ENCODE measurements at regions not wholly inside any gene's neighbourhood (a gene's known extent, or its start where the extent isn't known, plus 50 kb on each side); places are given as distances from the start of the nearest gene placed in this dataset.

DNA sequence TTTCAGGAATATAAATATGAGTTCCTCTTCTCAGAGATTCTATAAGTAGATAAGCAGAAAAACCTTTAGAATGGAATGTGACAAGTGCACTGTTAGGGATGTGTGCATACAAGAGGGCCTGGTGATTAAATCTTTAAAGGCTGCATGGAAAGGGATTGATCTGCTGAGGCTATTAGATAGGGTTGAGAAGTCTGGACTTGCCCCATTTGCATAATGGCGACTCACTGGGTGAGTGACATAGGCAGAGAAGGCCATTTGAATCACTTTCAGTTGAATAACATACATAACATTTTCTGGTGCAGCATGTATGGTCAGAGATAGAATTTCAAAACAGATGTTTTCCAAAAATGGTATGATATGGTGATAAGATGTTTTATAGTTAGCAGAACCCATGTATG is 156.9 kb downstream of the ZNF621 start:
- H2AFZ ChIP-seq (ENCODE audit: low read length), result no peak overlapping the region
- no peak overlapping the region for H3K14ac ChIP-seq (ENCODE audit: insufficient read depth, low read length)
- H3K9me3 Mint-ChIP-seq, result no peaks in the 10 kb centered on the region
- H3K9me3 ChIP-seq (ENCODE audit: control insufficient read depth, low read depth, low read length), result no peaks in the 10 kb centered on the region
- no peaks in the 10 kb centered on the region for H4K20me1 ChIP-seq (ENCODE audit: control insufficient read depth, insufficient read depth, insufficient read length)
- H4K5ac ChIP-seq (ENCODE audit: insufficient read length, low read depth, low read length), result no peak overlapping the region
- no peak overlapping the region for H2BK20ac ChIP-seq (ENCODE audit: low read depth, low read length, poor library complexity, severe bottlenecking)
- H2BK15ac ChIP-seq (ENCODE audit: low read depth, low read length), result no peak overlapping the region
- H4K8ac ChIP-seq (replicated peaks; ENCODE audit: insufficient read length, low read depth, low read length), result no peak overlapping the region
- H3K4me3 Mint-ChIP-seq, result no peak overlapping the region
- WGBS (ENCODE audit: extremely low coverage, insufficient read length, low lambda C conversion rate), result no CpG with 5 or more reads among the region's 1 CpG
- no peak overlapping the region for H3K9ac ChIP-seq (ENCODE audit: extremely low read depth, insufficient read length, low read length)
- H2BK120ac ChIP-seq (ENCODE audit: low read depth, low read length, poor library complexity, severe bottlenecking), result no peak overlapping the region
- H4K91ac ChIP-seq (ENCODE audit: insufficient read length, low read depth, low read length), result no peak overlapping the region
- no peaks in the 10 kb centered on the region for H3K36me3 Mint-ChIP-seq (ENCODE audit: insufficient read depth in 1 of 3, low read depth in 3 of 3)
- no peak overlapping the region for H2AK5ac ChIP-seq (ENCODE audit: insufficient read length, low read length)
- no peaks in the 10 kb centered on the region for H3K79me1 ChIP-seq (ENCODE audit: insufficient read depth, low read depth, low read length, poor library complexity, severe bottlenecking)
- no peak overlapping the region for H2BK5ac ChIP-seq (ENCODE audit: insufficient read length, low read length)
- no peak overlapping the region for H3K4me2 ChIP-seq (ENCODE audit: insufficient read depth, insufficient read length, low read length)
- H3K18ac ChIP-seq (ENCODE audit: insufficient read length, low read depth, low read length), result no peak overlapping the region
- no peak for DNase-seq
- H3K27me3 Mint-ChIP-seq (ENCODE audit: low read depth), result no peaks in the 10 kb centered on the region
- no peak overlapping the region for H3K27ac Mint-ChIP-seq
- H2BK12ac ChIP-seq (ENCODE audit: insufficient read length, low read depth, low read length), result no peak overlapping the region
- H3K27me3 ChIP-seq (ENCODE audit: insufficient read depth, low read length), result no peaks in the 10 kb centered on the region
- H3K4ac ChIP-seq (ENCODE audit: low read depth, low read length), result no peak overlapping the region
- no peaks in the 10 kb centered on the region for H3K23me2 ChIP-seq (ENCODE audit: insufficient read length, low read depth, low read length, poor library complexity, severe bottlenecking)
- H3T11ph ChIP-seq (ENCODE audit: low read length), result no peak overlapping the region
- peaks cover 15 to 22% of the 10 kb centered on the region in 2 experiments for H3K4me1 Mint-ChIP-seq
- peaks cover 3% of the 10 kb centered on the region; the same call in 1 of the 2 replicates for H3K4me1 ChIP-seq (ENCODE audit: insufficient read depth, low read length)
- TF ChIP-seq, protein P1, sequence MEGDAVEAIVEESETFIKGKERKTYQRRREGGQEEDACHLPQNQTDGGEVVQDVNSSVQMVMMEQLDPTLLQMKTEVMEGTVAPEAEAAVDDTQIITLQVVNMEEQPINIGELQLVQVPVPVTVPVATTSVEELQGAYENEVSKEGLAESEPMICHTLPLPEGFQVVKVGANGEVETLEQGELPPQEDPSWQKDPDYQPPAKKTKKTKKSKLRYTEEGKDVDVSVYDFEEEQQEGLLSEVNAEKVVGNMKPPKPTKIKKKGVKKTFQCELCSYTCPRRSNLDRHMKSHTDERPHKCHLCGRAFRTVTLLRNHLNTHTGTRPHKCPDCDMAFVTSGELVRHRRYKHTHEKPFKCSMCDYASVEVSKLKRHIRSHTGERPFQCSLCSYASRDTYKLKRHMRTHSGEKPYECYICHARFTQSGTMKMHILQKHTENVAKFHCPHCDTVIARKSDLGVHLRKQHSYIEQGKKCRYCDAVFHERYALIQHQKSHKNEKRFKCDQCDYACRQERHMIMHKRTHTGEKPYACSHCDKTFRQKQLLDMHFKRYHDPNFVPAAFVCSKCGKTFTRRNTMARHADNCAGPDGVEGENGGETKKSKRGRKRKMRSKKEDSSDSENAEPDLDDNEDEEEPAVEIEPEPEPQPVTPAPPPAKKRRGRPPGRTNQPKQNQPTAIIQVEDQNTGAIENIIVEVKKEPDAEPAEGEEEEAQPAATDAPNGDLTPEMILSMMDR (conservative IDR thresholded peaks at IDR 0.05), result no peak
- no peak overlapping the region for H3K27ac ChIP-seq (ENCODE audit: insufficient read length, low read depth, low read length)
- H3K79me2 ChIP-seq (ENCODE audit: insufficient read depth, low read length), result no peaks in the 10 kb centered on the region
- H3K23ac ChIP-seq (ENCODE audit: insufficient read length, low read depth, low read length), result no peak overlapping the region
- H3K56ac ChIP-seq (ENCODE audit: insufficient read length, low read depth, low read length), result no peak overlapping the region

Data from H9 (cell line).